PC-3 (cell line): ENCODE measurements at regions not wholly inside any gene's neighbourhood (a gene's known extent, or its start where the extent isn't known, plus 50 kb on each side); places are given as distances from the start of the nearest gene placed in this dataset.

Experiments used
- ATAC-seq: fragments of 200-7000 bp; cut with Tn5 transposase; 2 replicates; pipeline ENCODE4 v1.9.1; 2020; ENCODE audit warnings: mild to moderate bottlenecking, moderate library complexity
- BruUV-seq: library from RNA; stranded (reverse); fragments of 400-500 nt; replicated peaks from 2 replicates; lab custom pipeline; 2021; lab: Mats Ljungman, UMichigan
- CTCF ChIA-PET: fragments of 300-600 bp; sonication (Branson Sonifier 250); formaldehyde crosslinking; loops from one replicate; lab custom pipeline; 2022; ENCODE audit warnings: antibody characterized with exemption; lab: Charles Lee
- POLR2A ChIA-PET: fragments of 300-600 bp; sonication (Branson Sonifier 250); formaldehyde crosslinking; loops from one replicate; lab custom pipeline; 2022; ENCODE audit warnings: antibody characterized with exemption; ENCODE audit not compliant: unreplicated experiment; lab: Charles Lee
- DNase-seq: peaks from one replicate; pipeline ENCODE4 v3.0.0-alpha.2; 2015
- H2AFZ ChIP-seq: fragments of 300-600 bp; sonication (generic); 2 replicates; pipeline ENCODE4 v1.6.0; 2016; ENCODE audit warnings: antibody characterized with exemption, low read length
- H3F3A ChIP-seq: fragments of 300-600 bp; sonication (generic); one replicate; pipeline ENCODE4 v1.6.0; 2017; ENCODE audit warnings: antibody characterized with exemption, low read length, control low read depth, mild to moderate bottlenecking; ENCODE audit not compliant: unreplicated experiment
- H3K27ac ChIP-seq: fragments of 300-600 bp; sonication (generic); 2 replicates; pipeline ENCODE4 v1.5.1; 2016; ENCODE audit warnings: mild to moderate bottlenecking, low read length
- H3K27me3 ChIP-seq: fragments of 300-600 bp; sonication (generic); 2 replicates; pipeline ENCODE4 v1.6.1; 2016; ENCODE audit warnings: low read length, mixed read lengths
- H3K36me3 ChIP-seq: fragments of 300-600 bp; sonication (generic); 2 replicates; pipeline ENCODE4 v1.6.1; 2016; ENCODE audit warnings: low read depth, mixed run types, low read length, mixed read lengths
- H3K4me1 ChIP-seq: fragments of 300-600 bp; sonication (generic); 2 replicates; pipeline ENCODE4 v1.5.1; 2016; ENCODE audit warnings: low read length; ENCODE audit not compliant: insufficient read depth
- H3K4me2 ChIP-seq: fragments of 300-600 bp; sonication (generic); 2 replicates; pipeline ENCODE4 v1.6.0; 2016; ENCODE audit warnings: low read length
- H3K4me3 ChIP-seq: fragments of 300-600 bp; sonication (generic); 2 replicates; pipeline ENCODE4 v1.5.1; 2016; ENCODE audit warnings: mild to moderate bottlenecking, low read length, mixed read lengths
- H3K79me2 ChIP-seq: fragments of 300-600 bp; sonication (generic); 2 replicates; pipeline ENCODE4 v1.6.1; 2017; ENCODE audit warnings: low read length, mixed read lengths
- H3K9ac ChIP-seq: fragments of 300-600 bp; sonication (generic); 2 replicates; pipeline ENCODE4 v1.6.0; 2016; ENCODE audit warnings: mild to moderate bottlenecking, low read length
- H3K9me2 ChIP-seq: fragments of 300-600 bp; sonication (generic); replicated peaks from 2 replicates; pipeline ENCODE4 v1.6.1; 2016; ENCODE audit warnings: mixed run types, low read length, mixed read lengths
- H3K9me3 ChIP-seq: fragments of 300-600 bp; sonication (generic); 2 replicates; pipeline ENCODE4 v1.6.1; 2016; ENCODE audit warnings: low read length, mixed read lengths
- H4K20me1 ChIP-seq: fragments of 300-600 bp; sonication (generic); 2 replicates; pipeline ENCODE4 v1.6.1; 2016; ENCODE audit warnings: low read length, mixed read lengths
- CTCF ChIP-seq: fragments of 300-600 bp; sonication (generic); conservative IDR thresholded peaks from 2 replicates; pipeline ENCODE4 v1.5.1; 2017; ENCODE audit warnings: antibody characterized with exemption, low read depth, mild to moderate bottlenecking, low read length
- EZH2 ChIP-seq: fragments of 300-600 bp; sonication (generic); IDR thresholded peaks from one replicate; pipeline ENCODE4 v1.6.1; 2017; ENCODE audit warnings: antibody characterized with exemption, mild to moderate bottlenecking, low read length; ENCODE audit not compliant: unreplicated experiment
- EZH2phosphoT487 ChIP-seq: fragments of 300-600 bp; sonication (generic); IDR thresholded peaks from 2 replicates; pipeline ENCODE4 v1.6.1; 2018; ENCODE audit warnings: mild to moderate bottlenecking, antibody characterized with exemption, low read length, borderline replicate concordance
- intact Hi-C: fragments of 100-400 bp; cut with micrococcal nuclease; formaldehyde crosslinking; loops from 2 replicates; pipeline ENCODE4 v1.9.0; 2023

DNA sequence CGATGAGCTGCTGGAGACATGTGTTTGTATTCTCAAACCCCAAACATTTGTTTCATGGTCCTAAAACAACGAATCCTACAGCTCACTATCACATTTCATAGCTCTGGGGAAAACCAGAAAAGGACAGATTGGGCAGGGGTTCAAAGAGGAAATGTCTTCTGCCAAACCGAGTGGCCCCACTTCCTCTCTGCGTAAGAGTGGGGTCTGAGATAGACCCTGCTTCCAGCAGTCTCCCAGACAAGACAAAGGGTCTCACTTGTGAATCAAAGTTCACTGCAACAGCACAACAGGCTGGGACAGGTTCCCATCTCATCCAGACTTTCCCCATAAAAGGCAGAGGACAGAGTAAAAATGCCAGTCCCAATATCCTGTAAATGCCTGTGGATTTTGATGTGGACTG lies 276.2 kb upstream of the SLC24A2 start:
- Histone ChIP-seq H3K9me3 (no peaks in the 10 kb centered on the region), H3F3A (no peaks in the 10 kb centered on the region), H3K9me2 (no peaks in the 10 kb centered on the region), H3K27me3 (peaks cover 49% of the 10 kb centered on the region), H3K4me3 (no peak overlapping the region), H3K36me3 (no peaks in the 10 kb centered on the region), H2AFZ (no peak overlapping the region), H3K9ac (no peak overlapping the region), H3K4me2 (no peak overlapping the region), H3K4me1 (no peaks in the 10 kb centered on the region), H3K79me2 (no peaks in the 10 kb centered on the region), H3K27ac (no peak overlapping the region), H4K20me1 (no peaks in the 10 kb centered on the region)
- intact Hi-C loops, result loop anchor here (10.0 kb wide), 1 partner anchor 110 kb away; no protein-coding TSS in a partner anchor
- DNase-seq (no peak), ATAC-seq (no peak)
- no TSS peak for BruUV-seq
- CTCF ChIA-PET, result no interaction called here
- TF ChIP-seq CTCF (no peak), EZH2 (no peak), EZH2phosphoT487 (no peak)
- POLR2A ChIA-PET, result no interaction called here

DNA sequence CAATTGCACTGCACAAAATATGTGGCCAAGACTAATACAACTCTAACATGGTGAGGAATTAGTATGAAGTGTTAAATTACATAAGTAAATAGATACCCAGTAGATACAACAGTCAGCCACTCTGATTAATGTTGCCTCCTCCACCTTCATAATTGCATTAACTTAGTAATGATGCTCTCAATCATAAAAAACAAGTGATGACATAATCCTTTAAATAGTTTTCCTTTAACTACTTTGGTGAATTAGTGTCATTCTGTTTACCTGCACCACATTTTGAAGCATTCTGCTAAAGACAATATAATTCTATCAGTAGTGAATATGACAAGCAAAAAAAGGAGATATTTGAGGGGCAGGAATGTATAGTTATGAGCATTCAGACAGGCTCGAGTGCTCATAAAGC lies 265.9 kb upstream of the SLC24A2 start:
- BruUV-seq, result no TSS peak
- Histone ChIP-seq H3K36me3 (no peaks in the 10 kb centered on the region), H3K9me3 (no peaks in the 10 kb centered on the region), H3K4me3 (no peak overlapping the region), H3K79me2 (no peaks in the 10 kb centered on the region), H3K27ac (no peak overlapping the region), H3F3A (no peaks in the 10 kb centered on the region), H2AFZ (no peak overlapping the region), H4K20me1 (no peaks in the 10 kb centered on the region), H3K4me2 (no peak overlapping the region), H3K27me3 (peaks cover 36% of the 10 kb centered on the region), H3K9me2 (no peaks in the 10 kb centered on the region), H3K9ac (no peak overlapping the region), H3K4me1 (no peaks in the 10 kb centered on the region)
- POLR2A ChIA-PET, result no interaction called here
- ATAC-seq (no peak), DNase-seq (no peak)
- CTCF ChIA-PET, result no interaction called here
- no peak for TF ChIP-seq EZH2
- no peak for TF ChIP-seq EZH2phosphoT487
- TF ChIP-seq CTCF, result no peak
- intact Hi-C loops, result no loop called here

GRCh38 chr9:20048985-20049384 lies 260.1 kb upstream of the SLC24A2 start:
- ChIA-PET CTCF (no interaction called here), POLR2A (no interaction called here)
- peaks cover 15% of the 10 kb centered on the region for H3K27me3 ChIP-seq
- no peaks in the 10 kb centered on the region for H3K36me3 ChIP-seq
- no peak for TF ChIP-seq EZH2
- no peak for TF ChIP-seq EZH2phosphoT487
- TF ChIP-seq CTCF, result no peak
- H3K27ac ChIP-seq, result no peak overlapping the region
- H3K4me2 ChIP-seq, result no peak overlapping the region
- no peak overlapping the region for H3K9ac ChIP-seq
- no peak overlapping the region for H2AFZ ChIP-seq
- no TSS peak for BruUV-seq
- DNase-seq (no peak), ATAC-seq (no peak)
- H4K20me1 ChIP-seq, result no peaks in the 10 kb centered on the region
- no peaks in the 10 kb centered on the region for H3K79me2 ChIP-seq
- H3F3A ChIP-seq, result no peaks in the 10 kb centered on the region
- H3K9me3 ChIP-seq, result no peaks in the 10 kb centered on the region
- intact Hi-C loops, result no loop called here
- no peaks in the 10 kb centered on the region for H3K4me1 ChIP-seq
- no peak overlapping the region for H3K4me3 ChIP-seq
- no peaks in the 10 kb centered on the region for H3K9me2 ChIP-seq
